Pancreas (tissue), 10 donors: ENCODE measurements at regions not wholly inside any gene's neighbourhood (a gene's known extent, or its start where the extent isn't known, plus 50 kb on each side); places are given as distances from the start of the nearest gene placed in this dataset.
A peak's percentile ranks its signal among the peaks of the same experiment; 100 is the strongest.

Experiments used
- ATAC-seq, 4 donors: fragments of 200-7000 bp; cut with Tn5 transposase; one replicate each; pipeline versions ENCODE4 v1.8.0 to v1.9.1; 2020; ENCODE audit warnings: mild to moderate bottlenecking in 4 of 4, moderate library complexity in 4 of 4
- DNase-seq, 6 donors: peaks; one replicate each; pipeline ENCODE4 v3.0.0-alpha.2; 2020
- FAIRE-seq: peaks from 2 replicates; lab custom pipeline; 2012; peaks lifted over from hg19 to GRCh38; lab: Jason Lieb, UNC
- H3K27ac ChIP-seq, 4 donors: fragments of 200-600 bp; sonication (generic); 1 replicate in 3 of 4; 2 replicates in 1 of 4; pipeline versions ENCODE4 v1.5.0 to v1.8.0; 2020
- H3K27me3 ChIP-seq, 4 donors: fragments of 200-600 bp; one replicate each; pipeline ENCODE4 v1.8.0; 2021
- H3K36me3 ChIP-seq, 3 donors: fragments of 200-600 bp; sonication (generic) in 1 of 3; one replicate each; pipeline versions ENCODE4 v1.5.0 to v1.8.0; 2020 to 2021
- H3K4me1 ChIP-seq, 3 donors: fragments of 200-600 bp; one replicate each; pipeline ENCODE4 v1.8.0; 2021
- H3K4me3 ChIP-seq, 4 donors: fragments of 200-600 bp; sonication (generic) in 2 of 4; one replicate each; pipeline versions ENCODE4 v1.5.0 to v1.8.0; 2020 to 2021
- H3K9me3 ChIP-seq, 4 donors: fragments of 200-600 bp; one replicate each; pipeline ENCODE4 v1.8.0; 2021
- WGBS, 2 donors: extraction: QIAGEN DNeasy Blood & Tissue Kit; methylation state at CpG; one replicate each; pipeline ENCODE4 v1.1.7; 2013; 5-methylcytosine and 5-hydroxymethylcytosine counted together
- intact Hi-C, 3 donors: fragments of 100-400 bp; cut with DNase I; formaldehyde crosslinking; loops; one replicate each; pipeline versions ENCODE4 v1.11.1 to v1.14.2; 2022
- TF ChIP-seq, protein P1 (sequence below), 4 donors: fragments of 200-600 bp; sonication (generic) in 3 of 4; IDR thresholded peaks; one replicate each; pipeline versions ENCODE4 v1.5.0 to v1.8.0; 2021; ENCODE audit warnings: antibody characterized with exemption in 4 of 4
- donor health status: healthy with polysubstance abuse.
- donor health status: DM: no; HTN: no; CAD: no; lungs with moderate emphysema.
- donor health status: DM: no; HTN: no; CAD: no.
- donor health status: control.
- donor health status: control.
- donor health status: Bipolar disorder and iron deficiency.
- donor health status: DM: yes; HTN: yes; CAD: no.
- donor health status: DM: no; HTN: no; CAD: no.
- donor health status: DM: no; HTN: no; CAD: no.
- donor health status: DM: yes; HTN: yes; CAD: no.

DNA sequence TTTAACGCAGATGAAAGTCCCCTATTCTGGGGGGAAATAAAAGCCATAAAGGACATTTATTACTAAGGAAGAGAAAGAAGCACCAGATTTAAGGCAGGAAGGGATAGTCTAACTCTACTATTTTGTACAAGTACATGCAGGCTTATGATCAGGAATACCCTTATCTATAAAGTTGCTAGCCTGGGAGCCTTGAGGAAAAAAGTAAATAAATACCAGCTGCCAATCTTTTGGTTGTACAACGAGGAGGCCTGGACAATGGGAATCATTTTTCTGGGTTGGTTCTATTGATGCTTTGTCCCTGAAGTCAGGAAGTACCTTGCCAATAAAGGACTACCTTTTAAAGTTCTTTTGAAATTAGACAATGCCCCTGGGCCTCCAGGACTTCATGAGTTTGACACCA is 367.8 kb downstream of the LMO4 start:
- Histone ChIP-seq H3K9me3 (no peaks in the 10 kb centered on the region), H3K36me3 (no peaks in the 10 kb centered on the region), H3K4me1 (no peaks in the 10 kb centered on the region), H3K27me3 (no peaks in the 10 kb centered on the region), H3K4me3 (no peak overlapping the region), H3K27ac (no peak overlapping the region)
- WGBS, 2 donors = 28 to 40% methylated on average over 2 of the region's 2 CpGs
- intact Hi-C loops = no loop called here
- TF ChIP-seq, protein P1, sequence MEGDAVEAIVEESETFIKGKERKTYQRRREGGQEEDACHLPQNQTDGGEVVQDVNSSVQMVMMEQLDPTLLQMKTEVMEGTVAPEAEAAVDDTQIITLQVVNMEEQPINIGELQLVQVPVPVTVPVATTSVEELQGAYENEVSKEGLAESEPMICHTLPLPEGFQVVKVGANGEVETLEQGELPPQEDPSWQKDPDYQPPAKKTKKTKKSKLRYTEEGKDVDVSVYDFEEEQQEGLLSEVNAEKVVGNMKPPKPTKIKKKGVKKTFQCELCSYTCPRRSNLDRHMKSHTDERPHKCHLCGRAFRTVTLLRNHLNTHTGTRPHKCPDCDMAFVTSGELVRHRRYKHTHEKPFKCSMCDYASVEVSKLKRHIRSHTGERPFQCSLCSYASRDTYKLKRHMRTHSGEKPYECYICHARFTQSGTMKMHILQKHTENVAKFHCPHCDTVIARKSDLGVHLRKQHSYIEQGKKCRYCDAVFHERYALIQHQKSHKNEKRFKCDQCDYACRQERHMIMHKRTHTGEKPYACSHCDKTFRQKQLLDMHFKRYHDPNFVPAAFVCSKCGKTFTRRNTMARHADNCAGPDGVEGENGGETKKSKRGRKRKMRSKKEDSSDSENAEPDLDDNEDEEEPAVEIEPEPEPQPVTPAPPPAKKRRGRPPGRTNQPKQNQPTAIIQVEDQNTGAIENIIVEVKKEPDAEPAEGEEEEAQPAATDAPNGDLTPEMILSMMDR (IDR thresholded peaks at IDR 0.05) = no peak
- FAIRE-seq (no peak), DNase-seq (no peak), ATAC-seq (peak; percentile 70 to 84 (median 81))

DNA sequence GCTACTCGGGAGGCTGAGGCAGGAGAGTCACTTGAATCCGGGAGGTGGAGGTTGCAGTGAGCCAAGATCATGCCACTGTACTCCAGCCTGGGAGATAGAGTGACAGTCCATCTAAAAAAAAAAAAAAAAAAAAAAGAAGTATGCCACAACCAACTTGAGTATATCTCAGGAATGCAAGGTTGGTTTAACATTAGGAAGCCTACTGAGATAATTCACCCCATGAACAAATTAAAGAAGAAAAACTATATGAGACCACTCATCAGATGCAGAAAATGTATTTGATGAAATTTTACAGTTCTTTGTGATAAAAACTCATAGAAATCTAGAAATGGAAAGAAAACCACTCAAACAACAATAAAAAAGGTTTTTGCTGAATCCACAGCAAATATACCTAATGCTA is 373.8 kb downstream of the LMO4 start:
- Histone ChIP-seq H3K9me3 (no peaks in the 10 kb centered on the region), H3K27ac (no peak overlapping the region), H3K4me1 (no peaks in the 10 kb centered on the region), H3K27me3 (no peaks in the 10 kb centered on the region), H3K36me3 (no peaks in the 10 kb centered on the region), H3K4me3 (no peak overlapping the region)
- ATAC-seq (no peak), DNase-seq (no peak), FAIRE-seq (no peak)
- 96 to 98% methylated on average over 2 of the region's 2 CpGs for WGBS, 2 donors
- intact Hi-C loops = no loop called here
- TF ChIP-seq, protein P1 (IDR thresholded peaks at IDR 0.05) = no peak

DNA sequence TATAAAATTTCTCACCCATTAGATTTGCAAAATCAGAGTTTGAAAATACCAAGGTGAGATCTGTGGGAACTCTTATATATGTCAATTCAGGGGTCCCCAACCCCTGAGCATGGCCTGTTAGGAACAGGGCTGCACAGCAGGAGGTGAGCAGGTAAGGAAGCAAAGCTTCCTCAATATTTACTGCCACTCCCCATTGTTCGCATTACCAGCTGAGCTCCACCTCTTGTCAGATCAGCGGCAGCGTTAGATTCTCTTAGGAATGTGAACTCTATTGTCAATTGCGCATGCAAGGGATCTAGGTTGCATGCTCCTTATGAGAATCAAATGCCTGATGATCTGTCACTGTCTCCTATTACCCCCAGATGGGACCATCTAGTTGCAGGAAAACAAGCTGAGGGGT is 376.6 kb downstream of the LMO4 start:
- intact Hi-C loops = no loop called here
- no peak overlapping the region for H3K27ac ChIP-seq
- no peak overlapping the region for H3K4me3 ChIP-seq
- DNase-seq (no peak), ATAC-seq (no peak), FAIRE-seq (no peak)
- H3K36me3 ChIP-seq = no peaks in the 10 kb centered on the region
- H3K27me3 ChIP-seq = no peaks in the 10 kb centered on the region
- TF ChIP-seq, protein P1 (IDR thresholded peaks at IDR 0.05) = no peak
- H3K4me1 ChIP-seq = no peaks in the 10 kb centered on the region
- H3K9me3 ChIP-seq = no peaks in the 10 kb centered on the region
- 90 to 91% methylated on average over 4 of the region's 4 CpGs for WGBS, 2 donors

DNA sequence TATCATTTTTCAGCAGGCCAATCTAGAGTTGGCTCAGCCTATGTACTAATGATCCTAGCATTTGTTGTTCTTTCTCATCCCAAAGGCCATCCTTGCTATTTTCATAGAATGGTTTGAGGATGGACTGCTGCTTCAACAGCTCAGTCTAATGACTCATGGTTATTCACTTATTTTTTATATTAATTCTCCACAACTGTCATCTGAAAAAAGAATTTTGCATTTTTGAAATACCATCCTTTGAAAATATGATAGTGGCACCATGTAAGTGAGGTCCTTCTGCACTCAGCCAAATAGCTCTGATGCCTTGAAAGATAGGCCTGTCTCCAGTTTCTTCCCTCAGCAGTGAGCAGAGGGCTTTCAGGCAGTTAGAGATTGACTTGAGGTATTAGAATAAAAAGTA is 377.5 kb downstream of the LMO4 start:
- FAIRE-seq (no peak), DNase-seq (no peak), ATAC-seq (no peak)
- H3K4me3 ChIP-seq = no peak overlapping the region
- intact Hi-C loops = no loop called here
- no peaks in the 10 kb centered on the region for H3K9me3 ChIP-seq
- no peaks in the 10 kb centered on the region for H3K4me1 ChIP-seq
- H3K27ac ChIP-seq = no peak overlapping the region
- TF ChIP-seq, protein P1 (IDR thresholded peaks at IDR 0.05) = no peak
- H3K27me3 ChIP-seq = no peaks in the 10 kb centered on the region
- H3K36me3 ChIP-seq = no peaks in the 10 kb centered on the region

DNA sequence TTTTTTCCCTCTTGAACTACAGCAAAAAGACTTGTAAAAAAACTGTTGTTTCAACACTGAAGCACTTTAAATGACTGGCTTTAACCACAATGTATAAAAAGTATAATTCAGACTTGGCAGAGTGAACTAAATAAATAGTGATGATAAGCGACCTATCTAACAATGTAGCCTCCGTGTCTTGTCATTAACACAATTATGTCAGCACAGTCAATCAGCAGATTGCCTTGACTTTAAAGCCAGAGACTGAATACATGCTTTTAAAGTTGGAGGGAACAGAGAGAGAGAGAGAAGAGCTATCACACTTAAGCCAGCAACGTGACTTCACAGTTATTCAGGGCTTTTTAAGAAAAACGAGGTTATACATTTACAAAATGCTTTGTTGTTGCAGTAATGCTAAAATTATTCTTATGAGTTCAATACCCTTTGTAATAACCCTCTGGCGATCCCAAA is 378.1 kb downstream of the LMO4 start:
- DNase-seq (no peak), FAIRE-seq (no peak), ATAC-seq (no peak)
- H3K4me3 ChIP-seq = no peak overlapping the region
- H3K4me1 ChIP-seq = no peaks in the 10 kb centered on the region
- no peaks in the 10 kb centered on the region for H3K9me3 ChIP-seq
- no peak overlapping the region for H3K27ac ChIP-seq
- TF ChIP-seq, protein P1 (IDR thresholded peaks at IDR 0.05) = no peak
- WGBS, 2 donors = 51 to 55% methylated on average over 5 of the region's 5 CpGs
- H3K27me3 ChIP-seq = no peaks in the 10 kb centered on the region
- no peaks in the 10 kb centered on the region for H3K36me3 ChIP-seq
- intact Hi-C loops = no loop called here
